Esophagus squamous epithelium (tissue), 4 donors: ENCODE measurements at regions not wholly inside any gene's neighbourhood (a gene's known extent, or its start where the extent isn't known, plus 50 kb on each side); places are given as distances from the start of the nearest gene placed in this dataset.

ENCODE experiments used
- CTCF ChIP-seq, 6 experiments: fragments of 450-650 bp in 4 of 6; fragments of 200-600 bp in 2 of 6; sonication (generic) in 2 of 6; IDR thresholded peaks; one replicate each; pipeline ENCODE4 v1.5.1; 2016 to 2019; ENCODE audit warnings: antibody characterized with exemption in 6 of 6, mild to moderate bottlenecking in 4 of 6, moderate library complexity in 4 of 6
- POLR2A ChIP-seq, 4 donors: fragments of 450-650 bp; IDR thresholded peaks; one replicate each; pipeline ENCODE4 v1.6.1; 2017; ENCODE audit warnings: antibody characterized with exemption in 4 of 4, mild to moderate bottlenecking in 4 of 4, moderate library complexity in 3 of 4

- TF ChIP-seq CTCF (IDR thresholded peaks at IDR 0.05) = no peak
- no peak for TF ChIP-seq POLR2A (IDR thresholded peaks at IDR 0.05)
Measured at GRCh38 chr2:22478329-22478728, 906.6 kb upstream of the KLHL29 start.
